ENCODE measurements at regions not wholly inside any gene's neighbourhood (a gene's known extent, or its start where the extent isn't known, plus 50 kb on each side); places are given as distances from the start of the nearest gene placed in this dataset.

- DNase-seq (ENCODE audit: low read depth) = no peak
These were observed 295.7 kb downstream of the CHRM3 start for GRCh38 chr1:239682046-239682445.

DNA sequence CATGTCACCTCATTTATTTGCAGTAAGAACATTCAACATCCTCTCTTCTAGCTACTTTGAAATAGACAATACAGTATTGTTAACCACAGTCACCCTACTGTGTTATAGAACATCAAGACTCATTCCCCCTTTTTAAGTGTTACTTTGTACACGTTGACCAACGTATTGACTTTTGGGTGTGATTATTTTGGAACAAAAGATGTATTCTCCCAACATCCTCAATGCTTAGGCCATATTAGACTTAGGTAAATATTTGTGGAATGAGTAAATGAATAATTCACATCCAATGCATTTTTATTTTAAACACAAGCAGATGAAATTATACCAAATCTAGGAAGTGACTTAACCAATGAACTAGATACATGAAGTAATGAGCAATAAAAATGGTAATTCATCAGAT is 296.6 kb downstream of the CHRM3 start:
- DNase-seq (ENCODE audit: low read depth) = no peak

GRCh38 chr1:239686386-239686785 is 300.0 kb downstream of the CHRM3 start:
- no peak for DNase-seq (ENCODE audit: low read depth)

- DNase-seq (ENCODE audit: low read depth) = no peak
These were observed 309.9 kb downstream of the CHRM3 start for GRCh38 chr1:239696317-239696716.

DNA sequence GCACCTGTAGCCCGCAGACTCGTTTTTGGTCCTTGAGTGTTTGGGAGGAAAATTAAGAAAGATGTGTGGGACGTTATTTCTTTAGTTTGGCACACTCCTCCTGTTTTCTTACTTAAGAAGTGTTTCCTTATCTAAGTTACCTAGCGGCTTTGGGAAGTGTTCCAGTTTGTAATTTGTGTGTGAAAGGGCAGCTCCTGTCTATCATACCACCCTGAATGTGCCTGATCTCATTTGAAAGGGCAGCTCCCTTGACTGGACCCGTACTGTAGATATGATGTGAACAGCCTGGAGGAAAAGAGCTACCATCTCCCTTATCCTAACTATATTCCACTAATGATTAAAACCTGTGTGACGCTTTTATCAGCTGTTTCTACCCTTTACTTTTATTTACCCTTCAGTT is 314.3 kb downstream of the CHRM3 start:
- no peak for DNase-seq (ENCODE audit: low read depth)

GRCh38 chr1:239703075-239703474 is 316.7 kb downstream of the CHRM3 start:
- no peak for DNase-seq (ENCODE audit: low read depth)

- DNase-seq (ENCODE audit: low read depth) = no peak
These were observed 320.0 kb downstream of the CHRM3 start for GRCh38 chr1:239706245-239706892.

DNA sequence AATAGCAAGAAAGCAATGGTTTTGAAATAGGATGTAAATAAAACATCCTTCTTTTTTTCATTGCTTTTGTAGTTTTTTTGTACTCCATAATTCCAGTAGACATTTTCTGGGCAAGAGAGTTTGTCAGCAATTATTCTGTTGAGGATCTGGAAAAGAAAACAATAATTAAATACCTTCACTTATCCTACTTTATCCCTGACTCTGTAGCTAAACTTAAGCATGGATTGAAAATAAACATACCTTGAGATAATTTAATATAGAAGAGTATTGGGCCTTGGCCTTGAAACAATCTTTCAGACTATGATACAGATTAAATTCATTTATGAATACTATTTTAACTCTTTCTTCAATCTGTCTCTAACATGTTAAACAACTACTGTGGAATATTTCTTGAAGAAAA is 321.2 kb downstream of the CHRM3 start:
- DNase-seq (ENCODE audit: low read depth) = no peak

DNA sequence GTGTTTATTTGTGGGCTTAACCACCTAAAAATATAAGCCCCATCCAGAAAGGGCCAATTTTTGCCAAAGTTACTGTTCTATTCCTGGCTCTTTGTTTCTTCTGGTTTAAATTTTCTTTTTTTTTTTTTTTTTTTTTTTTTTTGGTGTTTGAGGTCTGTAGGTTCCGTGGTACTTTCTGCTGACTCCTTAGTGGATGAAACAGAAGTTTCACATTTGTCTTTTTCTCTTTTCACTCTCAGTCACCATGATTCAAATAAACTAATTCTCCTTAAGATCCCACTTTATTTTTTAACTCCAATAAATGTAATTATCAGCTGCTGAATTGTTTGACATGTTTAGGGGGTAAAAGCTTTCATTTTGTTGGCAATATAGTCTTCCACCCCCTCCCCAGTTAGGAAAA is 322.3 kb downstream of the CHRM3 start:
- no peak for DNase-seq (ENCODE audit: low read depth)

- DNase-seq (ENCODE audit: low read depth) = no peak
These were observed 325.4 kb downstream of the CHRM3 start for GRCh38 chr1:239711768-239712167.

DNA sequence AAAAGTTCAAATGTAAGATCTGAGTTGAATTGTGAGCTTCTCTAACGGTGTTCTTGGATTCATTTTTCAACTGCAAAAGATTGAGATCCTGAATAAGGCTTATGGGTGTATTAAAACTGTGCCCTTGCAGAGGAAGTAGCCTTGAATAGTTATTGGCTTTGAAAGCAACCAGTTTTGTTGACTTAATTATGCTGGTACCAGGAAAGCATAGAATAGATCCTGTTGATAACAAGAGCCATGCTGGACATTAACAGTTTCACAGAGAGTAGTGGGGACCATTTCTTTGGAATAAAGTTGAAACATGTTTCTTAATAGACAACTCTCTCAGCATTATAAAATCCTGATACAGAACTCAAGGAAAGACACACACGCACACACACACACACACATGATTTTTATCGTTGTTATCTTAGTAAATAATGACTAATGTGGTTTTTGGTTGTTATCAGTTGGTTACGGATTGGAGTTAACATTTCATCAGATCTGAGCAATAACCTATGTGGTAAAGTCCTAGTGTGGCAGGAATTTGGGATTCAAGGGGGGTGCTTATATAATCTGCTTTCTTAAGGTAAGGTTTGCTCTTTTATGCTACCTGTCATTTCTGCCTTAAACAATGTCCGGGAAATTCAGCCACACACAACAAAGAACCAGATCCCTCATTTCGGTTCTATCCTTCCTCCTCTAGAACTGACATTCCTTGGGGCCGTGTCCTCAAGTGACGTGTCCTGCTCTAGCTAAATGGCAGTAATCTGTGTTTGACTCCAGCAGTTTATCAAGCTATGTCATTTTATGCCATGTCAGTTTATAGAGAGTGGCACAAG is 330.9 kb downstream of the CHRM3 start:
- DNase-seq (ENCODE audit: low read depth) = no peak

DNA sequence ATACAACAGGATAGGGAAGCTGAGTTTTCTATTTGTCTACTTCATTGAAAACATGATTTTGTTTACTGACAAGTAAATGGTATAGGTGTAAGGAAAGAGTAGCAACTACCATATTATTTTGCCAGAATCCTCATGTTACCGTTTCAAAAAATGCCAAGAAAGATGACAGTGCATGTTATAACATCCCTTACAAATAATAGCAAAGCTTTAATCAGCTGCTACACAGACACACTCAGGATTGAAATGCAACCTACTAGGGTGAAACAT is 331.5 kb downstream of the CHRM3 start:
- no peak for DNase-seq (ENCODE audit: low read depth)

GRCh38 chr1:239718571-239718970 is 332.2 kb downstream of the CHRM3 start:
- no peak for DNase-seq (ENCODE audit: low read depth)

- DNase-seq (ENCODE audit: low read depth) = no peak
These were observed 332.7 kb downstream of the CHRM3 start for GRCh38 chr1:239718997-239719628.

GRCh38 chr1:239719642-239720258 is 333.4 kb downstream of the CHRM3 start:
- DNase-seq (ENCODE audit: low read depth) = no peak

GRCh38 chr1:239722035-239722434 is 335.7 kb downstream of the CHRM3 start:
- no peak for DNase-seq (ENCODE audit: low read depth)

GRCh38 chr1:239723776-239724367 is 337.5 kb downstream of the CHRM3 start:
- no peak for DNase-seq (ENCODE audit: low read depth)

DNA sequence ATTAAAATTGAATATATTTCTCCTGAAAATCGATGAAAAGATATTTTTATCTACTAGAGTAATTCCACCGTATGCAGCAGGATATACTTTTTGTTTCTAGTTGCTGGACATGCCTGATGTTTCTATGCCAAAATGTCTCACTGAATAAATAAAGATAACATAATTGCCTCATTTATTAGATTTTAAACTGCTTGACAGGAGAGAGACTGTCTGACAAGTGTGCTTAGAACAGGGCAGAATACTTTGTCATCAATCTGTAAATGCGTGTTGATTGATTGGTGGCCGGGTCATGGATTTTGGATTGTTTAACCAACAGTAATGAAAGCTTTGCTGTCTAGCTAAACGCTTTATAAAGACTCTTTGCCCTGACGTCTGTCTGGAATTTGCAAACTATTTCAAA is 339.0 kb downstream of the CHRM3 start:
- DNase-seq (ENCODE audit: low read depth) = no peak

GRCh38 chr1:239725933-239726332 is 339.6 kb downstream of the CHRM3 start:
- DNase-seq (ENCODE audit: low read depth) = no peak

GRCh38 chr1:239730378-239730777 is 344.0 kb downstream of the CHRM3 start:
- no peak for DNase-seq (ENCODE audit: low read depth)

GRCh38 chr1:239731082-239731748 is 344.8 kb downstream of the CHRM3 start:
- no peak for DNase-seq (ENCODE audit: low read depth)

- no peak for DNase-seq (ENCODE audit: low read depth)
These were observed 346.4 kb downstream of the CHRM3 start for GRCh38 chr1:239732770-239733169.
